ENCODE measurements at regions not wholly inside any gene's neighbourhood (a gene's known extent, or its start where the extent isn't known, plus 50 kb on each side); places are given as distances from the start of the nearest gene placed in this dataset.

GRCh38 chr11:57124917-57125316 lies 56.8 kb upstream of the LRRC55 start:
- no peaks in the 10 kb centered on the region for H3K36me3 ChIP-seq (ENCODE audit: control insufficient read depth in 4 of 4, insufficient read depth in 3 of 4, low read depth in 1 of 4, low read length in 3 of 4)
- WGBS, result 56% methylated on average over 4 of the region's 4 CpGs
- no peak for TF ChIP-seq YY1 (IDR thresholded peaks at IDR 0.05)
- TF ChIP-seq ATF3 (IDR thresholded peaks at IDR 0.05), result no peak
- no peak for TF ChIP-seq RAD21 (IDR thresholded peaks at IDR 0.05)
- TF ChIP-seq EGR1 (IDR thresholded peaks at IDR 0.05; ENCODE audit: low read depth in 2 of 2), result no peak
- no peak for TF ChIP-seq HNF4G (IDR thresholded peaks at IDR 0.05)
- no peak for TF ChIP-seq CTCF (IDR thresholded peaks at IDR 0.05; ENCODE audit: low read depth, low read length, missing input control)
- TF ChIP-seq NR2F2 (IDR thresholded peaks at IDR 0.05), result no peak
- TF ChIP-seq SP1 (IDR thresholded peaks at IDR 0.05), result no peak
- no peak for TF ChIP-seq MAX (IDR thresholded peaks at IDR 0.05)
- TF ChIP-seq ZBTB33 (IDR thresholded peaks at IDR 0.05), result no peak
- no peak for TF ChIP-seq HNF4A (conservative IDR thresholded peaks at IDR 0.05)
- no peak for TF ChIP-seq REST (IDR thresholded peaks at IDR 0.05)
- TF ChIP-seq FOXA2 (IDR thresholded peaks at IDR 0.05), result no peak
- TF ChIP-seq TAF1 (conservative IDR thresholded peaks at IDR 0.05), result no peak
- no peak for TF ChIP-seq FOXA1 (IDR thresholded peaks at IDR 0.05)
- no peaks in the 10 kb centered on the region for H3K4me1 ChIP-seq (ENCODE audit: control insufficient read depth in 4 of 4, insufficient read depth in 4 of 4, low read length in 3 of 4)
- H3K9me3 ChIP-seq (ENCODE audit: control insufficient read depth in 4 of 4, low read length in 3 of 4), result no peaks in the 10 kb centered on the region
- no peak overlapping the region for H3K9ac ChIP-seq (ENCODE audit: low read depth in 1 of 2, low read length in 2 of 2)
- no peak overlapping the region for H3K4me3 ChIP-seq (ENCODE audit: low read depth in 1 of 3, low read length in 3 of 3)
- DNase-seq (ENCODE audit: low spot score), result no peak
- no peak overlapping the region for H3K27ac ChIP-seq (ENCODE audit: low read depth in 1 of 2, low read length in 2 of 2)
- no peaks in the 10 kb centered on the region for H3K27me3 ChIP-seq (ENCODE audit: control insufficient read depth in 4 of 4, insufficient read depth in 4 of 4, low read length in 3 of 4)

GRCh38 chr11:57126766-57127400 lies 54.9 kb upstream of the LRRC55 start:
- H3K27me3 ChIP-seq (ENCODE audit: control insufficient read depth in 4 of 4, insufficient read depth in 4 of 4, low read length in 3 of 4), result no peaks in the 10 kb centered on the region
- 90% methylated on average over 3 of the region's 3 CpGs for whole genome bisulfite sequencing
- no peaks in the 10 kb centered on the region for H3K4me1 ChIP-seq (ENCODE audit: control insufficient read depth in 4 of 4, insufficient read depth in 4 of 4, low read length in 3 of 4)
- H3K36me3 ChIP-seq (ENCODE audit: control insufficient read depth in 4 of 4, insufficient read depth in 3 of 4, low read depth in 1 of 4, low read length in 3 of 4), result no peaks in the 10 kb centered on the region
- H3K27ac ChIP-seq (ENCODE audit: low read depth in 1 of 2, low read length in 2 of 2), result no peak overlapping the region
- DNase-seq (ENCODE audit: low spot score), result no peak
- H3K4me3 ChIP-seq (ENCODE audit: low read depth in 1 of 3, low read length in 3 of 3), result no peak overlapping the region
- no peak overlapping the region for H3K9ac ChIP-seq (ENCODE audit: low read depth in 1 of 2, low read length in 2 of 2)
- H3K9me3 ChIP-seq (ENCODE audit: control insufficient read depth in 4 of 4, low read length in 3 of 4), result no peaks in the 10 kb centered on the region
- TF ChIP-seq MAX (IDR thresholded peaks at IDR 0.05) (no peak), GABPA (IDR thresholded peaks at IDR 0.05 in 1 of 2, conservative IDR thresholded peaks at IDR 0.05 in 1 of 2) (no peak), EGR1 (IDR thresholded peaks at IDR 0.05; ENCODE audit: low read depth in 2 of 2) (no peak), RXRA (IDR thresholded peaks at IDR 0.05) (no peak), ATF3 (IDR thresholded peaks at IDR 0.05) (no peak), TAF1 (conservative IDR thresholded peaks at IDR 0.05) (no peak), YY1 (IDR thresholded peaks at IDR 0.05) (no peak), HNF4A (conservative IDR thresholded peaks at IDR 0.05) (no peak), CTCF (IDR thresholded peaks at IDR 0.05; ENCODE audit: low read depth, low read length, missing input control) (no peak), HNF4G (IDR thresholded peaks at IDR 0.05) (no peak), SP1 (IDR thresholded peaks at IDR 0.05) (no peak), NR2F2 (IDR thresholded peaks at IDR 0.05) (no peak), RAD21 (IDR thresholded peaks at IDR 0.05) (no peak)
